ENCODE measurements at regions not wholly inside any gene's neighbourhood (a gene's known extent, or its start where the extent isn't known, plus 50 kb on each side); places are given as distances from the start of the nearest gene placed in this dataset.

GRCh38 chr10:129021594-129022304, 445.3 kb upstream of the MGMT start:
- no peak overlapping the region for H3K4me3 ChIP-seq (replicated peaks in 1 of 2; ENCODE audit: low read depth in 1 of 2, low read length in 2 of 2)
- RAD21 ChIA-PET (ENCODE audit: low non-redundant PET in 1 of 2, low total read pairs in 2 of 2, uncharacterized antibody in 2 of 2, unreplicated experiment in 2 of 2), result no interaction called here
- H3K27ac ChIP-seq (ENCODE audit: low read depth, low read length), result no peak overlapping the region
- intact Hi-C loops (cut with micrococcal nuclease), result no loop called here
- no peak overlapping the region for H3K9ac ChIP-seq (ENCODE audit: low read length)
- TF ChIP-seq SP1 (IDR thresholded peaks at IDR 0.05; ENCODE audit: low read depth), result no peak
- no peak for TF ChIP-seq SIN3A (IDR thresholded peaks at IDR 0.05; ENCODE audit: low read depth)
- TF ChIP-seq JUND (IDR thresholded peaks at IDR 0.05), result no peak
- TF ChIP-seq RAD21 (IDR thresholded peaks at IDR 0.05; ENCODE audit: low read depth), result no peak
- no peak for TF ChIP-seq TCF7L2 (IDR thresholded peaks at IDR 0.05; ENCODE audit: borderline replicate concordance, extremely low read depth, insufficient read depth, insufficient read length)
- no peak for TF ChIP-seq EZH2phosphoT487 (IDR thresholded peaks at IDR 0.05; ENCODE audit: borderline replicate concordance)
- no peaks in the 10 kb centered on the region for H3K4me1 ChIP-seq (ENCODE audit: control insufficient read depth in 1 of 2, insufficient read depth in 2 of 2, low read length in 2 of 2)
- DNase-seq (ENCODE audit: low read depth, low spot score), result no peak
- H3K4me2 ChIP-seq (ENCODE audit: low read length), result no peak overlapping the region
- H3K9me2 ChIP-seq (ENCODE audit: insufficient read depth), result no peaks in the 10 kb centered on the region
- H3K9me3 ChIP-seq (ENCODE audit: control insufficient read depth in 1 of 2, insufficient read depth in 1 of 2, low read depth in 1 of 2, low read length in 2 of 2), result no peaks in the 10 kb centered on the region; a peak in 2 of 4 replicates
- POLR2A ChIA-PET, result no interaction called here
- no peak for ATAC-seq
- H3K79me2 ChIP-seq (ENCODE audit: insufficient read depth, low read length), result no peaks in the 10 kb centered on the region
- no peak overlapping the region for H2AFZ ChIP-seq (ENCODE audit: low read depth, low read length, poor library complexity, severe bottlenecking)
- H3K27me3 ChIP-seq (ENCODE audit: insufficient read depth, low read length), result peaks cover 12% of the 10 kb centered on the region; the same call in 1 of the 2 replicates
- BruUV-seq (replicated peaks), result no TSS peak
- H3K36me3 ChIP-seq (ENCODE audit: control insufficient read depth in 1 of 2, insufficient read depth in 2 of 2, low read length in 2 of 2), result no peaks in the 10 kb centered on the region
- no peaks in the 10 kb centered on the region for H4K20me1 ChIP-seq (ENCODE audit: insufficient read depth)
- CTCF ChIA-PET, result no interaction called here

- Histone ChIP-seq H3K9me3 (ENCODE audit: control insufficient read depth in 1 of 2, insufficient read depth in 1 of 2, low read depth in 1 of 2, low read length in 2 of 2) (no peaks in the 10 kb centered on the region; a peak in 2 of 4 replicates), H3K27ac (ENCODE audit: low read depth, low read length) (no peak overlapping the region), H3K4me3 (replicated peaks in 1 of 2; ENCODE audit: low read depth in 1 of 2, low read length in 2 of 2) (no peak overlapping the region), H3K79me2 (ENCODE audit: insufficient read depth, low read length) (no peaks in the 10 kb centered on the region), H3K27me3 (ENCODE audit: insufficient read depth, low read length) (peaks cover 12% of the 10 kb centered on the region; the same call in 1 of the 2 replicates), H4K20me1 (ENCODE audit: insufficient read depth) (no peaks in the 10 kb centered on the region), H2AFZ (ENCODE audit: low read depth, low read length, poor library complexity, severe bottlenecking) (no peak overlapping the region), H3K4me2 (ENCODE audit: low read length) (no peak overlapping the region), H3K9me2 (ENCODE audit: insufficient read depth) (no peaks in the 10 kb centered on the region), H3K9ac (ENCODE audit: low read length) (no peak overlapping the region), H3K4me1 (ENCODE audit: control insufficient read depth in 1 of 2, insufficient read depth in 2 of 2, low read length in 2 of 2) (no peaks in the 10 kb centered on the region), H3K36me3 (ENCODE audit: control insufficient read depth in 1 of 2, insufficient read depth in 2 of 2, low read length in 2 of 2) (no peaks in the 10 kb centered on the region)
- CTCF ChIA-PET, result no interaction called here
- intact Hi-C loops (cut with micrococcal nuclease), result no loop called here
- POLR2A ChIA-PET, result no interaction called here
- BruUV-seq (replicated peaks), result no TSS peak
- RAD21 ChIA-PET (ENCODE audit: low non-redundant PET in 1 of 2, low total read pairs in 2 of 2, uncharacterized antibody in 2 of 2, unreplicated experiment in 2 of 2), result no interaction called here
- no peak for ATAC-seq
- no peak for DNase-seq (ENCODE audit: low read depth, low spot score)
- TF ChIP-seq EZH2 (IDR thresholded peaks at IDR 0.05) (no peak), ZFX (IDR thresholded peaks at IDR 0.05) (no peak), SRF (IDR thresholded peaks at IDR 0.05; ENCODE audit: low read depth) (no peak), RAD21 (IDR thresholded peaks at IDR 0.05; ENCODE audit: low read depth) (no peak), SP1 (IDR thresholded peaks at IDR 0.05; ENCODE audit: low read depth) (no peak), ZNF274 (IDR thresholded peaks at IDR 0.05; ENCODE audit: low read depth, low read length) (no peak), MAX (IDR thresholded peaks at IDR 0.05) (no peak), YY1 (IDR thresholded peaks at IDR 0.05; ENCODE audit: extremely low read depth, insufficient replicate concordance, low read depth, low read length) (no peak), CBX3 (IDR thresholded peaks at IDR 0.05; ENCODE audit: low read depth) (no peak), EGR1 (IDR thresholded peaks at IDR 0.05; ENCODE audit: low read depth) (no peak), CEBPB (IDR thresholded peaks at IDR 0.05; ENCODE audit: low read depth) (no peak), CTCF (IDR thresholded peaks at IDR 0.05 in 2 of 3, conservative IDR thresholded peaks at IDR 0.05 in 1 of 3; ENCODE audit: borderline replicate concordance in 1 of 3, insufficient read depth in 1 of 3, low read depth in 2 of 3, low read length in 2 of 3) (no peak), POLR2AphosphoS5 (IDR thresholded peaks at IDR 0.05; ENCODE audit: low read depth, low read length) (no peak), SIN3A (IDR thresholded peaks at IDR 0.05; ENCODE audit: low read depth) (no peak), ZBTB33 (IDR thresholded peaks at IDR 0.05; ENCODE audit: extremely low read depth, insufficient replicate concordance, low read length) (no peak)
Measured at GRCh38 chr10:129023082-129023481, 444.0 kb upstream of the MGMT start.
